HepG2 (cell line): ENCODE measurements at regions not wholly inside any gene's neighbourhood (a gene's known extent, or its start where the extent isn't known, plus 50 kb on each side); places are given as distances from the start of the nearest gene placed in this dataset.

Experiments used
- ATAC-seq: fragments of 200-7000 bp; cut with Tn5 transposase; 3 replicates; pipeline ENCODE4 v1.9.1; 2020; ENCODE audit warnings: mild to moderate bottlenecking, moderate library complexity
- BruUV-seq: library from RNA; stranded (reverse); fragments of 400-500 nt; replicated peaks from 2 replicates; lab custom pipeline; 2021; lab: Mats Ljungman, UMichigan
- CTCF ChIA-PET: fragments of 300-600 bp; formaldehyde crosslinking; extraction: SDS; loops from one replicate; lab custom pipeline; 2021; ENCODE audit warnings: low total read pairs, inconsistent platforms, low intra/inter-chr PET ratio; lab: Yijun Ruan, JAX
- POLR2A ChIA-PET: fragments of 350-600 bp; sonication (Branson Sonifier 250); formaldehyde crosslinking; loops from one replicate; lab custom pipeline; 2020; ENCODE audit warnings: antibody characterized with exemption, inconsistent platforms; lab: Yijun Ruan, JAX
- DNase-seq: peaks from one replicate; pipeline ENCODE4 v3.0.0-alpha.2; 2015; ENCODE audit warnings: low spot score
- FAIRE-seq: peaks from 3 replicates; lab custom pipeline; 2011; peaks lifted over from hg19 to GRCh38; lab: Jason Lieb, UNC
- H2AFZ ChIP-seq: one replicate; pipeline ENCODE4 v1.6.1; 2011; ENCODE audit warnings: low read length, inconsistent platforms
- H3K27ac ChIP-seq: fragments of 300-600 bp; 3 replicates; pipeline ENCODE4 v1.8.0; 2011; ENCODE audit warnings: mixed run types, mild to moderate bottlenecking, mixed read lengths, low read length, inconsistent platforms; ENCODE audit not compliant: insufficient read depth; ENCODE audit errors: extremely low read length
- H3K27me3 ChIP-seq, 2 experiments: fragments of 200-600 bp in 1 of 2; 2 replicates in 1 of 2; 3 replicates in 1 of 2; pipeline versions ENCODE4 v1.6.0 to v1.8.0; 2011; ENCODE audit warnings: low read length in 2 of 2, mild to moderate bottlenecking in 2 of 2, moderate library complexity in 2 of 2, inconsistent platforms in 1 of 2; ENCODE audit not compliant: insufficient read depth in 2 of 2, control insufficient read depth in 1 of 2
- H3K36me3 ChIP-seq, 2 experiments: fragments of 200-600 bp in 1 of 2; replicated peaks in 1 of 2; 2 replicates in 1 of 2; 3 replicates in 1 of 2; pipeline versions ENCODE4 v1.5.1 to v1.8.0; 2011; ENCODE audit warnings: low read length in 2 of 2, inconsistent platforms in 1 of 2; ENCODE audit not compliant: insufficient read depth in 2 of 2, control insufficient read depth in 1 of 2
- H3K4me1 ChIP-seq: 2 replicates; pipeline ENCODE4 v1.5.1; 2012; ENCODE audit warnings: low read length, inconsistent platforms; ENCODE audit not compliant: insufficient read depth
- H3K4me2 ChIP-seq: 2 replicates; pipeline ENCODE4 v1.6.0; 2011; ENCODE audit warnings: low read depth, low read length, inconsistent platforms
- H3K4me3 ChIP-seq, 3 experiments: fragments of 200-600 bp in 1 of 3; sonication (generic), shearing (Covaris generic) in 1 of 3; replicated peaks in 1 of 3; 2 replicates each; pipeline ENCODE4 v1.5.1; 2011 to 2016; ENCODE audit warnings: low read length in 3 of 3, inconsistent platforms in 2 of 3, low read depth in 2 of 3, mild to moderate bottlenecking in 2 of 3, control low read depth in 1 of 3, mixed read lengths in 1 of 3; ENCODE audit not compliant: insufficient read depth in 1 of 3
- H3K79me2 ChIP-seq: one replicate; pipeline ENCODE4 v1.6.1; 2011; ENCODE audit warnings: low read length, inconsistent platforms; ENCODE audit not compliant: insufficient read depth
- H3K9ac ChIP-seq: 2 replicates; pipeline ENCODE4 v1.6.0; 2011; ENCODE audit warnings: mild to moderate bottlenecking, low read depth, low read length, inconsistent platforms; ENCODE audit not compliant: insufficient read depth
- H3K9me3 ChIP-seq: 2 replicates; pipeline ENCODE4 v1.5.1; 2012; ENCODE audit warnings: mild to moderate bottlenecking, low read length
- H4K20me1 ChIP-seq: 2 replicates; pipeline ENCODE4 v1.6.0; 2011; ENCODE audit warnings: inconsistent platforms, mild to moderate bottlenecking, low read length, moderate library complexity; ENCODE audit not compliant: insufficient read depth
- GATAD2A ChIP-seq: IDR thresholded peaks from 2 replicates; pipeline ENCODE4 v1.6.1; 2016
- GTF3A ChIP-seq: sonication (generic); formaldehyde crosslinking; conservative IDR thresholded peaks from 2 replicates; pipeline ENCODE4 v1.4.0; 2020; ENCODE audit warnings: mild to moderate bottlenecking, missing genetic modification reagents
- HOXA7 ChIP-seq: sonication (generic); formaldehyde crosslinking; IDR thresholded peaks from 2 replicates; pipeline ENCODE4 v1.8.1; 2022; ENCODE audit warnings: mild to moderate bottlenecking, missing genetic modification reagents, moderate library complexity
- RFX5 ChIP-seq: IDR thresholded peaks from 2 replicates; pipeline ENCODE4 v1.6.1; 2011; ENCODE audit warnings: low read depth, low read length, improper control_type of control experiment
- TBX3 ChIP-seq: fragments of 450-650 bp; IDR thresholded peaks from 2 replicates; pipeline ENCODE4 v1.6.1; 2017; ENCODE audit warnings: antibody characterized with exemption, mild to moderate bottlenecking, inconsistent platforms, borderline replicate concordance
- ZNF101 ChIP-seq: sonication (generic); formaldehyde crosslinking; IDR thresholded peaks from 2 replicates; pipeline ENCODE4 v1.4.0; 2020; ENCODE audit warnings: mild to moderate bottlenecking, low read depth, missing genetic modification reagents, borderline replicate concordance
- ZNF235 ChIP-seq: sonication (generic); formaldehyde crosslinking; IDR thresholded peaks from 2 replicates; pipeline ENCODE4 v1.8.1; 2023; ENCODE audit warnings: mild to moderate bottlenecking, missing genetic modification reagents, borderline replicate concordance
- ZNF768 ChIP-seq: sonication (generic); formaldehyde crosslinking; IDR thresholded peaks from 2 replicates; pipeline ENCODE4 v1.4.0; 2020; ENCODE audit warnings: missing genetic modification reagents
- WGBS: methylation state at CpG from one replicate; pipeline ENCODE4 v1.1.6; 2017; ENCODE audit warnings: low lambda C conversion rate; 5-methylcytosine and 5-hydroxymethylcytosine counted together
- in situ Hi-C: cut with HindIII; loops from 2 replicates; pipeline ENCODE4 v1.10.0; 2017; ENCODE audit warnings: low pct_unique_long_range_greater_than_20kb; ENCODE audit not compliant: extremely low pct_ligation_motif_present
- intact Hi-C: fragments of 100-400 bp; cut with micrococcal nuclease; formaldehyde crosslinking; loops from one replicate; pipeline ENCODE4 v1.10.0; 2022; ENCODE audit not compliant: unreplicated experiment
- TF ChIP-seq, protein P1 (sequence below): IDR thresholded peaks from 2 replicates; pipeline ENCODE4 v1.6.1; 2016; ENCODE audit warnings: low read depth
- TF ChIP-seq, protein P2 (sequence below): sonication (generic); formaldehyde crosslinking; IDR thresholded peaks from 2 replicates; pipeline ENCODE4 v1.4.0; 2020; ENCODE audit warnings: mild to moderate bottlenecking, missing genetic modification reagents
- TF ChIP-seq, protein P3 (sequence below): sonication (generic); formaldehyde crosslinking; IDR thresholded peaks from 2 replicates; pipeline ENCODE4 v1.8.1; 2023; ENCODE audit warnings: missing genetic modification reagents, inconsistent platforms, borderline replicate concordance
- TF ChIP-seq, protein P4 (sequence below): sonication (generic); formaldehyde crosslinking; IDR thresholded peaks from 2 replicates; pipeline ENCODE4 v1.4.0; 2020; ENCODE audit warnings: missing genetic modification reagents
- TF ChIP-seq, protein P5 (sequence below): IDR thresholded peaks from 2 replicates; pipeline ENCODE4 v1.6.1; 2016; ENCODE audit warnings: low read depth, borderline replicate concordance

- Histone ChIP-seq H3K4me3 (no peak overlapping the region), H3K27me3 (peaks cover 0 to 8% of the 10 kb centered on the region in 2 experiments; a peak in 1 of 5 replicates), H3K27ac (no peak overlapping the region), H3K4me1 (no peaks in the 10 kb centered on the region), H3K9me3 (no peaks in the 10 kb centered on the region), H4K20me1 (no peaks in the 10 kb centered on the region), H3K4me2 (no peak overlapping the region), H3K79me2 (no peaks in the 10 kb centered on the region), H3K36me3 (no peaks in the 10 kb centered on the region), H2AFZ (no peak overlapping the region), H3K9ac (no peak overlapping the region)
- FAIRE-seq (no peak), ATAC-seq (no peak), DNase-seq (no peak)
- intact Hi-C loops (no loop called here), in situ Hi-C loops (no loop called here)
- no TSS peak for BruUV-seq
- ChIA-PET CTCF (no interaction called here), POLR2A (no interaction called here)
- WGBS = 26% methylated on average over 3 of the region's 4 CpGs
- TF ChIP-seq ZNF235 (CRISPR knock-in tag) (no peak), GTF3A (CRISPR knock-in tag) (no peak), GATAD2A (CRISPR knock-in tag) (no peak), HOXA7 (CRISPR knock-in tag) (no peak), RFX5 (no peak), TBX3 (no peak), ZNF101 (no peak), ZNF768 (CRISPR knock-in tag) (no peak)
- TF ChIP-seq, protein P1, sequence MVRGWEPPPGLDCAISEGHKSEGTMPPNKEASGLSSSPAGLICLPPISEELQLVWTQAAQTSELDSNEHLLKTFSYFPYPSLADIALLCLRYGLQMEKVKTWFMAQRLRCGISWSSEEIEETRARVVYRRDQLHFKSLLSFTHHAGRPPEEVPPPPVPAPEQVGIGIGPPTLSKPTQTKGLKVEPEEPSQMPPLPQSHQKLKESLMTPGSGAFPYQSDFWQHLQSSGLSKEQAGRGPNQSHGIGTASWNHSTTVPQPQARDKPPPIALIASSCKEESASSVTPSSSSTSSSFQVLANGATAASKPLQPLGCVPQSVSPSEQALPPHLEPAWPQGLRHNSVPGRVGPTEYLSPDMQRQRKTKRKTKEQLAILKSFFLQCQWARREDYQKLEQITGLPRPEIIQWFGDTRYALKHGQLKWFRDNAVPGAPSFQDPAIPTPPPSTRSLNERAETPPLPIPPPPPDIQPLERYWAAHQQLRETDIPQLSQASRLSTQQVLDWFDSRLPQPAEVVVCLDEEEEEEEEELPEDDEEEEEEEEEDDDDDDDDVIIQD (CRISPR knock-in tag) = no peak
- TF ChIP-seq, protein P2, sequence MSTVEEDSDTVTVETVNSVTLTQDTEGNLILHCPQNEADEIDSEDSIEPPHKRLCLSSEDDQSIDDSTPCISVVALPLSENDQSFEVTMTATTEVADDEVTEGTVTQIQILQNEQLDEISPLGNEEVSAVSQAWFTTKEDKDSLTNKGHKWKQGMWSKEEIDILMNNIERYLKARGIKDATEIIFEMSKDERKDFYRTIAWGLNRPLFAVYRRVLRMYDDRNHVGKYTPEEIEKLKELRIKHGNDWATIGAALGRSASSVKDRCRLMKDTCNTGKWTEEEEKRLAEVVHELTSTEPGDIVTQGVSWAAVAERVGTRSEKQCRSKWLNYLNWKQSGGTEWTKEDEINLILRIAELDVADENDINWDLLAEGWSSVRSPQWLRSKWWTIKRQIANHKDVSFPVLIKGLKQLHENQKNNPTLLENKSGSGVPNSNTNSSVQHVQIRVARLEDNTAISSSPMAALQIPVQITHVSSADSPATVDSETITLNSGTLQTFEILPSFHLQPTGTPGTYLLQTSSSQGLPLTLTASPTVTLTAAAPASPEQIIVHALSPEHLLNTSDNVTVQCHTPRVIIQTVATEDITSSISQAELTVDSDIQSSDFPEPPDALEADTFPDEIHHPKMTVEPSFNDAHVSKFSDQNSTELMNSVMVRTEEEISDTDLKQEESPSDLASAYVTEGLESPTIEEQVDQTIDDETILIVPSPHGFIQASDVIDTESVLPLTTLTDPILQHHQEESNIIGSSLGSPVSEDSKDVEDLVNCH (CRISPR knock-in tag) = no peak
- TF ChIP-seq, protein P3, sequence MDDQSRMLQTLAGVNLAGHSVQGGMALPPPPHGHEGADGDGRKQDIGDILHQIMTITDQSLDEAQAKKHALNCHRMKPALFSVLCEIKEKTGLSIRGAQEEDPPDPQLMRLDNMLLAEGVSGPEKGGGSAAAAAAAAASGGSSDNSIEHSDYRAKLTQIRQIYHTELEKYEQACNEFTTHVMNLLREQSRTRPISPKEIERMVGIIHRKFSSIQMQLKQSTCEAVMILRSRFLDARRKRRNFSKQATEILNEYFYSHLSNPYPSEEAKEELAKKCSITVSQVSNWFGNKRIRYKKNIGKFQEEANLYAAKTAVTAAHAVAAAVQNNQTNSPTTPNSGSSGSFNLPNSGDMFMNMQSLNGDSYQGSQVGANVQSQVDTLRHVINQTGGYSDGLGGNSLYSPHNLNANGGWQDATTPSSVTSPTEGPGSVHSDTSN (CRISPR knock-in tag) = no peak
- TF ChIP-seq, protein P4, sequence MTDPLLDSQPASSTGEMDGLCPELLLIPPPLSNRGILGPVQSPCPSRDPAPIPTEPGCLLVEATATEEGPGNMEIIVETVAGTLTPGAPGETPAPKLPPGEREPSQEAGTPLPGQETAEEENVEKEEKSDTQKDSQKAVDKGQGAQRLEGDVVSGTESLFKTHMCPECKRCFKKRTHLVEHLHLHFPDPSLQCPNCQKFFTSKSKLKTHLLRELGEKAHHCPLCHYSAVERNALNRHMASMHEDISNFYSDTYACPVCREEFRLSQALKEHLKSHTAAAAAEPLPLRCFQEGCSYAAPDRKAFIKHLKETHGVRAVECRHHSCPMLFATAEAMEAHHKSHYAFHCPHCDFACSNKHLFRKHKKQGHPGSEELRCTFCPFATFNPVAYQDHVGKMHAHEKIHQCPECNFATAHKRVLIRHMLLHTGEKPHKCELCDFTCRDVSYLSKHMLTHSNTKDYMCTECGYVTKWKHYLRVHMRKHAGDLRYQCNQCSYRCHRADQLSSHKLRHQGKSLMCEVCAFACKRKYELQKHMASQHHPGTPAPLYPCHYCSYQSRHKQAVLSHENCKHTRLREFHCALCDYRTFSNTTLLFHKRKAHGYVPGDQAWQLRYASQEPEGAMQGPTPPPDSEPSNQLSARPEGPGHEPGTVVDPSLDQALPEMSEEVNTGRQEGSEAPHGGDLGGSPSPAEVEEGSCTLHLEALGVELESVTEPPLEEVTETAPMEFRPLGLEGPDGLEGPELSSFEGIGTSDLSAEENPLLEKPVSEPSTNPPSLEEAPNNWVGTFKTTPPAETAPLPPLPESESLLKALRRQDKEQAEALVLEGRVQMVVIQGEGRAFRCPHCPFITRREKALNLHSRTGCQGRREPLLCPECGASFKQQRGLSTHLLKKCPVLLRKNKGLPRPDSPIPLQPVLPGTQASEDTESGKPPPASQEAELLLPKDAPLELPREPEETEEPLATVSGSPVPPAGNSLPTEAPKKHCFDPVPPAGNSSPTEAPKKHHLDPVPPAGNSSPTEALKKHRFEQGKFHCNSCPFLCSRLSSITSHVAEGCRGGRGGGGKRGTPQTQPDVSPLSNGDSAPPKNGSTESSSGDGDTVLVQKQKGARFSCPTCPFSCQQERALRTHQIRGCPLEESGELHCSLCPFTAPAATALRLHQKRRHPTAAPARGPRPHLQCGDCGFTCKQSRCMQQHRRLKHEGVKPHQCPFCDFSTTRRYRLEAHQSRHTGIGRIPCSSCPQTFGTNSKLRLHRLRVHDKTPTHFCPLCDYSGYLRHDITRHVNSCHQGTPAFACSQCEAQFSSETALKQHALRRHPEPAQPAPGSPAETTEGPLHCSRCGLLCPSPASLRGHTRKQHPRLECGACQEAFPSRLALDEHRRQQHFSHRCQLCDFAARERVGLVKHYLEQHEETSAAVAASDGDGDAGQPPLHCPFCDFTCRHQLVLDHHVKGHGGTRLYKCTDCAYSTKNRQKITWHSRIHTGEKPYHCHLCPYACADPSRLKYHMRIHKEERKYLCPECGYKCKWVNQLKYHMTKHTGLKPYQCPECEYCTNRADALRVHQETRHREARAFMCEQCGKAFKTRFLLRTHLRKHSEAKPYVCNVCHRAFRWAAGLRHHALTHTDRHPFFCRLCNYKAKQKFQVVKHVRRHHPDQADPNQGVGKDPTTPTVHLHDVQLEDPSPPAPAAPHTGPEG = no peak
- TF ChIP-seq, protein P5, sequence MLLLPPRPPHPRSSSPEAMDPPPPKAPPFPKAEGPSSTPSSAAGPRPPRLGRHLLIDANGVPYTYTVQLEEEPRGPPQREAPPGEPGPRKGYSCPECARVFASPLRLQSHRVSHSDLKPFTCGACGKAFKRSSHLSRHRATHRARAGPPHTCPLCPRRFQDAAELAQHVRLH = no peak
These were observed 318.7 kb upstream of the NBEA start for GRCh38 chr13:34623331-34623730.
